ENCODE measurements at regions not wholly inside any gene's neighbourhood (a gene's known extent, or its start where the extent isn't known, plus 50 kb on each side); places are given as distances from the start of the nearest gene placed in this dataset.
"Not testable (repeated sequence)": the region's sequence is repeated elsewhere in the genome, so short reads cannot be mapped to it uniquely, and the experiment has no call there.

GRCh38 chr3:43236008-43236407 lies 50.3 kb upstream of the SNRK start:
- Mint-ChIP-seq H3K27ac (ENCODE audit: unreplicated experiment) (no peak overlapping the region), H3K36me3 (ENCODE audit: low read depth, unreplicated experiment) (no peaks in the 10 kb centered on the region), H3K9me3 (ENCODE audit: unreplicated experiment) (no peaks in the 10 kb centered on the region), H3K27me3 (ENCODE audit: unreplicated experiment) (no peaks in the 10 kb centered on the region), H3K4me3 (ENCODE audit: unreplicated experiment) (no peak overlapping the region), H3K4me1 (ENCODE audit: unreplicated experiment) (peaks cover 10% of the 10 kb centered on the region)
- no peak for TF ChIP-seq CTCF (IDR thresholded peaks at IDR 0.05; ENCODE audit: unreplicated experiment)
- DNase-seq (ENCODE audit: low spot score): no peak

GRCh38 chr3:43233062-43233461 lies 53.3 kb upstream of the SNRK start:
- TF ChIP-seq CTCF (IDR thresholded peaks at IDR 0.05; ENCODE audit: unreplicated experiment): no peak
- Mint-ChIP-seq H3K9me3 (ENCODE audit: unreplicated experiment) (no peaks in the 10 kb centered on the region), H3K27me3 (ENCODE audit: unreplicated experiment) (no peaks in the 10 kb centered on the region), H3K36me3 (ENCODE audit: low read depth, unreplicated experiment) (no peaks in the 10 kb centered on the region), H3K27ac (ENCODE audit: unreplicated experiment) (no peak overlapping the region), H3K4me1 (ENCODE audit: unreplicated experiment) (peaks cover 8% of the 10 kb centered on the region), H3K4me3 (ENCODE audit: unreplicated experiment) (no peak overlapping the region)
- DNase-seq (ENCODE audit: low spot score): no peak

GRCh38 chr3:43231276-43232000 lies 54.9 kb upstream of the SNRK start:
- TF ChIP-seq CTCF (IDR thresholded peaks at IDR 0.05; ENCODE audit: unreplicated experiment): no peak
- peaks cover 8% of the 10 kb centered on the region for H3K4me1 Mint-ChIP-seq (ENCODE audit: unreplicated experiment)
- no peaks in the 10 kb centered on the region for H3K9me3 Mint-ChIP-seq (ENCODE audit: unreplicated experiment)
- no peak overlapping the region for H3K4me3 Mint-ChIP-seq (ENCODE audit: unreplicated experiment)
- DNase-seq (ENCODE audit: low spot score): no peak
- H3K27me3 Mint-ChIP-seq (ENCODE audit: unreplicated experiment): no peaks in the 10 kb centered on the region
- H3K27ac Mint-ChIP-seq (ENCODE audit: unreplicated experiment): no peak overlapping the region
- H3K36me3 Mint-ChIP-seq (ENCODE audit: low read depth, unreplicated experiment): peaks cover 6% of the 10 kb centered on the region

- DNase-seq (ENCODE audit: low spot score); H3K36me3 Mint-ChIP-seq (ENCODE audit: low read depth, unreplicated experiment); H3K4me1 Mint-ChIP-seq (ENCODE audit: unreplicated experiment); H3K4me3 Mint-ChIP-seq (ENCODE audit: unreplicated experiment); H3K9me3 Mint-ChIP-seq (ENCODE audit: unreplicated experiment); H3K27me3 Mint-ChIP-seq (ENCODE audit: unreplicated experiment); H3K27ac Mint-ChIP-seq (ENCODE audit: unreplicated experiment): not testable (repeated sequence)
Observed at GRCh38 chr3:43229865-43230264, 56.5 kb upstream of the SNRK start.

- H3K4me1 Mint-ChIP-seq (ENCODE audit: unreplicated experiment); DNase-seq (ENCODE audit: low spot score); H3K27me3 Mint-ChIP-seq (ENCODE audit: unreplicated experiment); H3K4me3 Mint-ChIP-seq (ENCODE audit: unreplicated experiment); H3K27ac Mint-ChIP-seq (ENCODE audit: unreplicated experiment); H3K36me3 Mint-ChIP-seq (ENCODE audit: low read depth, unreplicated experiment); H3K9me3 Mint-ChIP-seq (ENCODE audit: unreplicated experiment): not testable (repeated sequence)
Observed at GRCh38 chr3:43227685-43228084, 58.7 kb upstream of the SNRK start.

- Mint-ChIP-seq H3K27ac (ENCODE audit: unreplicated experiment) (no peak overlapping the region), H3K4me1 (ENCODE audit: unreplicated experiment) (peaks cover 3% of the 10 kb centered on the region), H3K36me3 (ENCODE audit: low read depth, unreplicated experiment) (peaks cover 6% of the 10 kb centered on the region), H3K27me3 (ENCODE audit: unreplicated experiment) (no peaks in the 10 kb centered on the region), H3K9me3 (ENCODE audit: unreplicated experiment) (no peaks in the 10 kb centered on the region), H3K4me3 (ENCODE audit: unreplicated experiment) (no peak overlapping the region)
- no peak for DNase-seq (ENCODE audit: low spot score)
- no peak for TF ChIP-seq CTCF (IDR thresholded peaks at IDR 0.05; ENCODE audit: unreplicated experiment)
Observed at GRCh38 chr3:43224405-43225073, 61.8 kb upstream of the SNRK start.
